Endodermal cell (in vitro differentiated cells): ENCODE measurements at regions not wholly inside any gene's neighbourhood (a gene's known extent, or its start where the extent isn't known, plus 50 kb on each side); places are given as distances from the start of the nearest gene placed in this dataset.
A peak's percentile ranks its signal among the peaks of the same experiment; 100 is the strongest.

ENCODE experiments used
- DNase-seq: peaks from one replicate; pipeline ENCODE4 v3.0.0-alpha.2; 2017
- H3K27ac ChIP-seq: 2 replicates; pipeline ENCODE4 v1.5.1; 2013; ENCODE audit warnings: mild to moderate bottlenecking, low read depth, low read length, moderate library complexity
- H3K27me3 ChIP-seq: 2 replicates; pipeline ENCODE4 v1.6.1; 2013; ENCODE audit warnings: mild to moderate bottlenecking, low read length, moderate library complexity; ENCODE audit not compliant: insufficient read depth, control insufficient read depth, poor library complexity, severe bottlenecking
- H3K36me3 ChIP-seq: 2 replicates; pipeline ENCODE4 v1.7.0; 2013; ENCODE audit warnings: mild to moderate bottlenecking, low read length, moderate library complexity; ENCODE audit not compliant: control insufficient read depth, insufficient read depth
- H3K4me1 ChIP-seq: one replicate; pipeline ENCODE4 v1.7.0; 2013; ENCODE audit warnings: low read length; ENCODE audit not compliant: control insufficient read depth, insufficient read depth
- H3K4me3 ChIP-seq: 2 replicates; pipeline ENCODE4 v1.5.1; 2013; ENCODE audit warnings: mild to moderate bottlenecking, low read length, moderate library complexity
- H3K9ac ChIP-seq: 2 replicates; pipeline ENCODE4 v1.6.1; 2013; ENCODE audit warnings: mild to moderate bottlenecking, low read length, moderate library complexity; ENCODE audit not compliant: poor library complexity, severe bottlenecking; ENCODE audit errors: extremely low read depth
- H3K9me3 ChIP-seq: 2 replicates; pipeline ENCODE4 v1.6.1; 2013; ENCODE audit warnings: mild to moderate bottlenecking, low read length, moderate library complexity; ENCODE audit not compliant: control insufficient read depth
- H3K27ac Mint-ChIP-seq: 2 replicates; pipeline ENCODE4 v1.8.0; 2020; ENCODE audit warnings: mixed read lengths
- H3K27me3 Mint-ChIP-seq: 2 replicates; pipeline ENCODE4 v1.8.0; 2021; ENCODE audit warnings: mild to moderate bottlenecking, mixed read lengths; ENCODE audit not compliant: insufficient read depth
- H3K36me3 Mint-ChIP-seq: 2 replicates; pipeline ENCODE4 v1.8.0; 2020; ENCODE audit warnings: low read depth, mixed read lengths
- H3K4me1 Mint-ChIP-seq: 2 replicates; pipeline ENCODE4 v1.8.0; 2020; ENCODE audit warnings: mixed read lengths
- H3K4me3 Mint-ChIP-seq: 2 replicates; pipeline ENCODE4 v1.8.0; 2020; ENCODE audit warnings: mild to moderate bottlenecking, moderate library complexity, mixed read lengths
- H3K9me3 Mint-ChIP-seq: 2 replicates; pipeline ENCODE4 v1.8.0; 2020; ENCODE audit warnings: mild to moderate bottlenecking, mixed read lengths
- CTCF ChIP-seq: fragments of 200-600 bp; sonication (generic); conservative IDR thresholded peaks from 2 replicates; pipeline ENCODE4 v1.5.0; 2021; ENCODE audit warnings: antibody characterized with exemption, mild to moderate bottlenecking
- WGBS, 2 experiments: methylation state at CpG; one replicate each; pipeline versions ENCODE4 v1.1.5 to v1.1.7; 2013; ENCODE audit warnings: missing lambda C conversion rate in 2 of 2, mixed read lengths in 1 of 2; ENCODE audit not compliant: insufficient coverage in 1 of 2, insufficient read length in 1 of 2; 5-methylcytosine and 5-hydroxymethylcytosine counted together

- H3K9me3 Mint-ChIP-seq, result peaks cover 12% of the 10 kb centered on the region
- H3K4me3 Mint-ChIP-seq, result no peak overlapping the region
- peaks cover 9% of the 10 kb centered on the region for H3K36me3 Mint-ChIP-seq
- H3K36me3 ChIP-seq, result no peaks in the 10 kb centered on the region
- WGBS, 2 experiments, result 86% methylated on average over 3 of the region's 3 CpGs; no CpG with 5 or more reads in 1 of the 2 experiments
- H3K9me3 ChIP-seq, result no peaks in the 10 kb centered on the region
- H3K4me1 ChIP-seq, result no peaks in the 10 kb centered on the region
- no peaks in the 10 kb centered on the region for H3K4me1 Mint-ChIP-seq
- H3K27ac ChIP-seq, result no peak overlapping the region
- DNase-seq, result peak; percentile 56
- no peak overlapping the region for H3K4me3 ChIP-seq
- no peaks in the 10 kb centered on the region for H3K27me3 ChIP-seq
- H3K9ac ChIP-seq, result no peak overlapping the region
- peak; percentile 45 for TF ChIP-seq CTCF
- H3K27ac Mint-ChIP-seq, result no peak overlapping the region
- no peaks in the 10 kb centered on the region for H3K27me3 Mint-ChIP-seq
Observed at GRCh38 chr12:125424909-125425308, 359.7 kb downstream of the AACS start.

GRCh38 chr12:125431516-125431915 lies 366.3 kb downstream of the AACS start:
- H3K27me3 Mint-ChIP-seq, result no peaks in the 10 kb centered on the region
- no peak for TF ChIP-seq CTCF
- 80 to 83% methylated on average over 1 to 6 of the region's 6 CpGs for WGBS, 2 experiments

GRCh38 chr12:125434131-125434530 lies 368.9 kb downstream of the AACS start:
- H3K4me1 Mint-ChIP-seq, result peaks cover 3% of the 10 kb centered on the region
- no peak for TF ChIP-seq CTCF
- peaks cover 5% of the 10 kb centered on the region for H3K9me3 Mint-ChIP-seq

More at GRCh38 chr12:125431516-125431915, 366.3 kb downstream of the AACS start:
- peaks cover 3% of the 10 kb centered on the region for H3K4me1 Mint-ChIP-seq
- Histone ChIP-seq H3K27me3 (no peaks in the 10 kb centered on the region), H3K9ac (no peak overlapping the region), H3K27ac (no peak overlapping the region), H3K9me3 (no peaks in the 10 kb centered on the region), H3K36me3 (no peaks in the 10 kb centered on the region), H3K4me3 (no peak overlapping the region), H3K4me1 (no peaks in the 10 kb centered on the region)
- H3K4me3 Mint-ChIP-seq, result no peak overlapping the region
- peak; percentile 52 for DNase-seq
- H3K36me3 Mint-ChIP-seq, result peaks cover 1% of the 10 kb centered on the region
- H3K9me3 Mint-ChIP-seq, result peaks cover 5% of the 10 kb centered on the region
- no peak overlapping the region for H3K27ac Mint-ChIP-seq

More at GRCh38 chr12:125434131-125434530, 368.9 kb downstream of the AACS start:
- no peak overlapping the region for H3K4me3 Mint-ChIP-seq
- H3K4me1 ChIP-seq, result no peaks in the 10 kb centered on the region
- peaks cover 5% of the 10 kb centered on the region for H3K27me3 Mint-ChIP-seq
- DNase-seq, result no peak
- H3K9ac ChIP-seq, result no peak overlapping the region
- no peaks in the 10 kb centered on the region for H3K36me3 ChIP-seq
- peaks cover 1% of the 10 kb centered on the region for H3K36me3 Mint-ChIP-seq
- H3K27me3 ChIP-seq, result no peaks in the 10 kb centered on the region
- no peak overlapping the region for H3K27ac ChIP-seq
- H3K9me3 ChIP-seq, result no peaks in the 10 kb centered on the region
- H3K4me3 ChIP-seq, result no peak overlapping the region
- 92 to 93% methylated on average over 5 to 9 of the region's 9 CpGs for WGBS, 2 experiments
- H3K27ac Mint-ChIP-seq, result no peak overlapping the region
